Activated T-cell treated with anti-CD3 and anti-CD28 coated beads for 24 hours (primary cell): ENCODE measurements at regions not wholly inside any gene's neighbourhood (a gene's known extent, or its start where the extent isn't known, plus 50 kb on each side); places are given as distances from the start of the nearest gene placed in this dataset.
"Not testable (repeated sequence)": the region's sequence is repeated elsewhere in the genome, so short reads cannot be mapped to it uniquely, and the experiment has no call there.

Experiments used
- DNase-seq: peaks from one replicate; pipeline ENCODE4 v3.0.0-alpha.2; 2020; ENCODE audit warnings: low read depth

DNA sequence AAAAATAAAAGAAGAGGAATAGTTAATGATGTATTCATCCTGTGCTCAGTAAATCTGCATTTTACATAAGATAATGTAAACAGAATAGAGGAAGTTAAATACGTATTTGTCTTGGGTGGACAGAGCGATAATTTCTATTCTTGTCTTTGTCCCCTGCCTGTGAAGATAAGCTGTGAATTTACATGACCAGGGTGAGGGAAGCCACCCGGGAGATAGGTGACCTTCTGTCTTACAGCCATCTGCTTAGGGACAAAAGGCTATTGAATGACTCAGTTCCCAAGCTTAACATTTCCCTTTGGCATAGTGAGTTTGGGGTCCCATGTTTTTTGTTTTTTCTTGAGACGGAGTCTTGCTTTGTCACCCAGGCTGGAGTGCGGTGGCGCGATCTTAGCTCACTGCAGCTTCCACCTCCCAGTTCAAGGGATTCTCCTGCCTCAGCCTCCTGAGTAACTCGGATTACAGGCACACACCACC lies 88.7 kb upstream of the KCTD7 start:
- DNase-seq = no peak

DNA sequence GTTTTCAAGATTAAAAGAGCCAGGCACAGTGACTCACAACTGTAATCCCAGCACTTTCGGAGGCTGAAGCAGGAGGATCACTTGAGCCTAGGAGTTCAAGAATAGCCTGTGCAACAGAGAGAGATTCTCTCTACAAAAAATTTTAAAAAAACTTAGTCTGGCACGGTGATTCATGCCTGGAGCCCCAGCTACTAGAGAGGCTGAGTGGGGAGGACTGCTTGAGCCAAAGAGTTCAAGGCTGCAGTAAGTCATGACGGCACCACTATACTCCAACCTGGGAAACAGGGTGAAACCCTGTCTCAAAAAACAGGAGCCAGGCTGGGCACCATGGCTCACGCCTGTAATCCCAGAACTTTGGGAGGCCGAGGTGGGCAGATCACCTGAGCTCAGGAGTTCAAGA lies 86.6 kb upstream of the KCTD7 start:
- no peak for DNase-seq

DNA sequence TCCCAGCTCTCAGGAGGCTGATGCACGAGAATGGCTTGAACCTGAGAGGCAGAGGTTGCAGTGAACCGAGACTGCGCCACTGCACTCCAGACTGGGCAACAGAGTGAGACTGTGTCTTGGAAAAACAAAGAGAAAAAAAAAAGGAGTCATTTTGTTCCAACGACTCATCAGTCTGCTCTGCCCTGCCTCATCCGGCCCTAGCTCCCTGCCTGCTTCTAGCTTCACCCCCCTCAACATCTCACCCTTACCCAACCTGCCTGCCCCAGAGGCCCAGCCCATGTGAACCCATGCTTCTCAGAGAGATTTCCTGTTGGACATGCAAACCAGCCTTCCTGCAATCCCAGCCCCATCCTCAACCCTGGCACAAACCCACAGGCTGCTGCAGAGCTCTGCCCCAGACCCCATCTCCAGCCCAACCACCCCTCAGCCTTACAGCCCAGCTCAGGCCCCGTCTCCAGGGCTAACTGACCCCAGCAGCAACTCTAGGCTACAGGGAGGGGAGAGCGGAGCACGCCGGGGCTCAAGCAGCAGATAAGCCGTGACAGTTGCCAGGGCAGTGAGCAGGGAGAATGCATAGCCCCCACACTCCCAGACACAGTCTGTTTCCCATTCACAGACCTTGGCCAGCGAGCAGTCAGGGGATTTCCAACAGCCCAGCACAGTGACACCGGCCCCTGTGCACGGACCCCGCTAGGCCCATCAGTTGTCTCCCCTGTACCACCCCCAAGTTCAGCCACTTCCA lies 86.0 kb upstream of the KCTD7 start:
- DNase-seq = no peak

DNA sequence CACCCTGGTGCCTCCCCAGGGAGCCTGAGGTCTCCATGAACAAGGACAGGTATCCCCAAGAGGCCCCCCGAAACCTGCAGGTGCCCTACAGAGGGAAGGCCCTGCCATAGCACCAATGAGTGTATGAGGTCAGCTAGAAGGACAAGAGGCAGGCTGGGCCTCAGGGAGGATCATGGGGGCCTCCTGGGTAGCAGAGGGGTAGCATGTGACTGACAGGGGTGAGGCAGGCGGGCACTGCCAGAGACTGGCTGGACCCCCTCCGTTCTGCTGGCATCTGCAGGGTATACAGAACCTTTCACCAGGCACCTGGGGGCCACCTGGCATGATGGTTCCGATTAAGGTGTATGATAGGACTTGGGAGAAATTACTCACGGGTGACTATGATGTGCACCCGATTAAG lies 79.2 kb upstream of the KCTD7 start:
- no peak for DNase-seq

DNA sequence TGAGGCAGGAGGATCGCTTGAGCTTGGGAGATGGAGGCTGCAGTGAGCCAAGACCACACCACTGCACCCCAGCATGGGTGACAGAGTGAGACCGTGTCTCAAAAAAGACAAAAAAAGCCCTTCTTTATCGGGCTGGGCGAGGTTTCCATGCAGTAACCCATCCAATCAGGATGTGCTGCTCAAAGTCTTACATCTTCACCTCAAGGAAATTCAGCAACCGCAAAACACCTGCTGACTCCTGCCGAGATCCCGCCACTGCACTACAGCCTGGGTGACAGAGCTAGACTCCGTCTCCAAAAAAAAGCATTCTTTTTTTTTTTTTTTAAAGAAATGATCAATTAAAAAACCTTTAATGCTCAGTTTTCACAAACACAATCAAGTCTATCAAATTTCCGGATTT lies 75.7 kb upstream of the KCTD7 start:
- no peak for DNase-seq

DNA sequence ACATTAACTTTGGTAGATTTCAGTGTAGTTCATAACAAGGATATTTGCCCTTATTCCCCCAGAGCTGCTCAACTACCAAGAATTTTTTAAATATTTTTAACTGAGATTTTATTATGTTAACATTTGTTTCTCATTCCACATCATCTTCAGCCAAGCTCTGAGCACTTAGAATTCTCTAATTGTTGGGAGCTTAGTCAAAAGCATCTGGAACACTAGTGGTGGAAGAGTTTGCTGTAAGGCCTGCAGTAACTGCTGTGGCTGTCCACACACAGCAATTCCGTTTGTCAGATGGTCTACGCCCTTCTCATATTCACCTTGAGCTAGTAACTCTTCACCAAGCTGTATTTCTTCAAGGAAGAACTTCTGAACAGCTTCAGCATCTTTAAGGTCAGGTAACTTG lies 75.0 kb upstream of the KCTD7 start:
- DNase-seq = not testable (repeated sequence)

DNA sequence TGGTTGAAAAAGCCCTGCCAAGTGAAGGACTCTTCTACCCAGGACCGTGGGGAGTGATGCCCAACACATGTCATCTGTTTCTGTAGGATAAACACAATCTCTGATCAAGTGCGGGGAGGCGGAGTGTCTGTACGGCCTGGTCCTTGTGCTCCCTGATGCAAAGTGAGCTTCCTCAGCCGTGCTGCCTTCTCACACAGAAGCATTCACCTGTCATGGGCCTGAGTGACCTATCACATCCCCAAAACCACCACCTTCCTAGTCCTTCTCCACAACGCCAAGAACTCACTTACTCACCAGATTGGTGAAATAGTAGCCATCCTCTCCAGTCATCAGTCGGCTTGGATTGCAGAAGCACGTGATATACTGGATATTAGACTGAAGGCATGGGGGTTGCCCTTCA lies 74.4 kb upstream of the KCTD7 start:
- not testable (repeated sequence) for DNase-seq

DNA sequence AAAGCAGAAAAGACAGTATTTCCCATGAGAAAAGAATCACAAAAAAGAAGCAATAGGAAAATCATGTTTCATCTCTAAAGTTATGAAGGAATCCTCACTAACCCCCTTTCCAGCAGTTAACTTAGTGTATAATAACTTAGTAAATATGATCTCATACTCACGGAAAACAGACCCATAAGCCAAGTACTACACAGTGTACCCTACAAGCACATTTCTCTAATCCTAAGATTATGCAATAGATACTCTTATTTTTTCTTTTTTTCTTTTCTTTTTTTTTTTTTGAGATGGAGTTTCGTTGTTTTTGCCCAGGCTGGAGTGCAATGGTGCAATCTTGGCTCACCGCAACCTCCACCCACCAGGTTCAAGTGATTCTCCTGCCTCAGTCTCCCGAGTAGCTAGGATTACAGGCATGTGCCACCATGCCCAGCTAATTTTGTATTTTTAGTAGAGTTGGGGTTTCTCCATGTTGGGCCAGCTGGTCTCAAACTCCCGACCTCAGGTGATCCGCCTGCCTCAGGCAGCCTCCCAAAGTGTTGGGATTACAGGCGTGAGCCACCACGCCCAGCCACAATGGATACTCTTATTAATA lies 73.7 kb upstream of the KCTD7 start:
- DNase-seq = not testable (repeated sequence)

DNA sequence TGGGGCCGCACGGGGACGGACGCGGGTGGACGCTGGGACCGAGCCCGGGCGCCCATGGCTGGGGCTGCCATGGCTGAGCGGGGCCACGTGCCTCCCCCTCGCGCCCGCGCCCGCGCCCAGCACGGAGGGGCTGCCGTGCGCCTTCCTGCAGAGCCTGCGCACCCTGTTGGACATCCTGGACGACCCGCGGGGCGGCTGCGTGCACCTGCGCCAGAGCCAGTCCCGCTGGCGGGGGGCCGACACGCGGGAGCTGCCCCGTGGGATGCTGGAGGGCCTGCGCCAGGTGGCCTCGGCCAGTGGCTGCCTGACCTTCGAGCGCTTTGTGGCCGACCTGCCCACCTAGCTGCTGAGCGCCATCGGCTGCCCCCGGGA lies 72.5 kb upstream of the KCTD7 start:
- DNase-seq = no peak

DNA sequence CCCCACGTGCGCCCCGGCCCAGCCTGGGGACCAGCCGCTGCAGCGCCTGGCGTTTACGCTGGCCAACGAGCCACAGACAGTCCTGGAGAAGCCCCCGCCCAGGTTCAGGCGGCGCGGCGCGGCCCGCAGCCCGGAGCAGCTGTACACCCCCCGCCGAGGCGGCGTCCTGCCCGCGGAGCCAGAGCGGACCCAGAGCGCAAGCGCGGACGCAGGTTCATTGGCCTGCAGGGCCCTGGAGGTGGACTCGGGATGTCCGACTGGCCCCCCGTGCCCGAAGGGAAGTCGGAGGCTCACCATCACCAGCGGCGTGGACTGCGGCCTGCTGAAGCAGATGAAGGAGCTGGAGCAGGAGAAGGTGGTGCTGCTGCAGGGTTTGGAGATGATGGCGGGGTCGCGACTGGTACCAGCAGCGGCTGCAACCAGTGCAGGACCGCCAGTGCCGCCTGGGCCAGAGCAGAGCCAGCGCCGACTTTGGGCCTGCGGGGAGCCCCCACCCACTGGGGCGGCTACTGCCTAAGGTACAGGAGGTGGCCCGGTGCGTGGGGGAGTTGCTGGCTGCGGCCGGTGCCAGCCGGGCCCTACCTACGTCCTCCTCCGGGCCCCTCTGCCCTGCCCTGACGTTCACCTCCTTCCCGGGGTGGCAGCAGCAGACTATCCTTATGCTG lies 72.0 kb upstream of the KCTD7 start:
- no peak for DNase-seq

DNA sequence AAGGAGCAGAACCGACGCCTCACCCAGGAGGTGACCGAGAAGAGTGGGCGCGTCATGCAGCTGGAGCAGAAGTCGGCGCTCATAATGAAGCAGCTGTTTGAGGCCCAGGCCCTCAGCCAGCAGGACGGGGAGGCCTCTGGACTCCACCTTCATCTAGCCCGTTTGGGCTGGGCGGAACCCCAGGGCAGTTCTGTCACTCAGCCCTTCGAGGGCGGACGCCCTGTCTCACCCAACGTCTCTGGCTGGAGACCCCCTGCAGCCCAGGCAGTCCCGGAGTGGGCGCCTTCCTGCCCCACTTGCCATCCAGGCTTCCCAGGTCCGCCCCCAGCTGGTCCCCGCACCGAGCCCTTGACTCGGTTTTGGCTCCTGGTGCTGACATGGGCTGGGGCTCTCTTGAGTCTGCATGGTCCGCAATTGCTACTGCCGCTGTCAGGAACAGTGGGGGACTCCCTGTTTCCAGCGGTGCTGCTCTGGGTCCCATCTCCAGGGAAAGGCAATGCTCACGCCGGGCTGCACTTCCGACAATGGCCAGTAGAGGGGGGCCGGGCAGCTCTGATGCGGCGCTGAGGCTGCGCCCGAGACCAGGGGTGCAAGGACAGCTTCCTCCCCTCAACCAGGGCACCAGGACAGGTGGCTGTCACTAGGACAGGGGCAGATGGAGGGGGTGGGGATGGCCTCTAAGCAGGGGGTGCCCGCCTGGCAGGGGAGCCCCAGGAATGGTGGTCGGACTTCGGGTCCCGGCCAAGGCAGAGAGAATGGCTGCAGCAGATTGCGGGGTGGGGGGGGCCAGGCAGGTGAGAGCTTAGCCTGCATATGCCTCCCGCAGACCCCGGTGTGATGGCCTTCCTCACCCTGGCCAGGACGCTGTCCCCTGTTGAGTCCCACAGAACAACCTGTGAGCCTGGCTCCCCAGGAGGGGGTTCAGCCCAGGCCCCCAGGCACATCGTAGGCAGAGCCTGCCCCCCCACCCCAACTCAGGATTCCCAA lies 71.2 kb upstream of the KCTD7 start:
- DNase-seq = peak; percentile 51

DNA sequence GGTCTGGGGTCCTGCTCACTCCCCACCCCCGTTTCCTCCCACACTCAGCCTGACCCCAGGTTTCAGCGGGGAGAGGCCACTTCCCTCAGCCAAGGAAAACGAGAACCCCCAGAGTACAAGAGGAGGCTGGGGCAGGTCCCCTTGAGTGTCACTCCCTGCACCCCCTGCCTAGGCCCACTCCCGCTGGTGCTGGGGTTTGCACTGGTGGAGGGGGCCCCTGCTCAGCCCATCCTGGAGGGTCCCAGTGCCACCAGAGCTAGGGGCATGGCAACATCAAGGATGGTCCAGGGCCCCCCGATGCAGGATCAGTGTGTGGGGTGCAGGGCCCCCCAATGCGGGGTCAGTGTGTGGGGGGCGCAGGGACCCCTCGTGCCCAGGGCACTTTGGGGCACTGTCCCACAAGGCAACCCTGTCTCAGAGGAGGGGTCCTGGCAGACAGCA lies 70.5 kb upstream of the KCTD7 start:
- no peak for DNase-seq

DNA sequence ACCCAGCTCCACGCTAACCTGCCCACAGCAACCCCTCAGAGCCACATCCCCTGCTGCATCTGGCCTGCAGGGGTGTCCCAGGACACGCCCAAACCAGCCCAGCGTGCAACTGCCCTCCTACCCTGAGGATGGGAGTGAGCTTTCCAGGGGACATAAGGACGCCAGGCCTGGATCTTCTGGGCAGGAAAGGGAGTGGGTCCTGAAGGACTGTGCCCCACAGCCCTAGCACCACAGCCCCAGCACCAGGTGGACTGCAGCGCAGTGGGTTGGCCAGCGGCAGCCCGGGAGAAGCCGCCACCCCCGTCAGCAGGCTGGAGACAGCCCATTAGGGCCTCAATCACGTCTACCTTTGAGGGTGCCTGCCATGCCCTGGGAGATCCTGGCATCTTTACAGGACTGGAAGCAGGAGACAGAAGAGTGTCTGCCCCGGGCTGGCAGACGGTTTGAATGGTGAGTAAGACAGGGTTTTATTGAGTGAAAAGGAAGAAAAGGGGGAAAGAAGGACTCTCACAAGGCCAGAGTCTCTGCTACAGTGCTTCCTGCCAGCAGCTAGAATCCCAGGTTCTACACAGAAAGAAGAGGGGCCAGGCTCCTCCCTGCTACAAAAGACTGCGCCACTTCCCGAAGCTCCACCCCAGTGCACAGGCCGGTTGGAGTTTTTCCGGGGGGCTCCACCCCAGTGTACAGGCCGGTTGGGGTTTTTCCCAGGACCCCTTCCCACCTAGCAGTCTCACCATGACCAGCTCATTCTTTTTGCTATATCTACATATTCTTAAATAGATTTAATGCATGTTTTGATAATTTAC lies 69.8 kb upstream of the KCTD7 start:
- no peak for DNase-seq

DNA sequence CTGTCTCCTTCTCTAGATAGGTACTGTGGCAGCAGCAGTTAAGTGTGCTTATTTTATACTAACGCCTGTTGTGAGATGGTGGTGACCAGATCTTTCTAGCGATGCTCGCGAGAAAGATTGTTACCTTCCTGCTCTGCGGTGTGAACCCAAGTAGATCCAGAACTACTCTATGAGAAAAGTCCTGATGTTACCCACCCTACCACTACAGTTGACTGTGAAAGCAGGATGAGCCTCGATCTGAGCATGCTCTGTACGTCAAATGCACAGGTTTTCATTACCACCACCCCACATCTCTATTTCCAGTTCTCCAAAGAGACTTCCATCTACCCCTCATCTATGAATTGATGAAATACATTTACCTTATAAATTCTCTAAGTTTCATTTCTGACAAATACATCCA lies 64.6 kb upstream of the KCTD7 start:
- DNase-seq = no peak

DNA sequence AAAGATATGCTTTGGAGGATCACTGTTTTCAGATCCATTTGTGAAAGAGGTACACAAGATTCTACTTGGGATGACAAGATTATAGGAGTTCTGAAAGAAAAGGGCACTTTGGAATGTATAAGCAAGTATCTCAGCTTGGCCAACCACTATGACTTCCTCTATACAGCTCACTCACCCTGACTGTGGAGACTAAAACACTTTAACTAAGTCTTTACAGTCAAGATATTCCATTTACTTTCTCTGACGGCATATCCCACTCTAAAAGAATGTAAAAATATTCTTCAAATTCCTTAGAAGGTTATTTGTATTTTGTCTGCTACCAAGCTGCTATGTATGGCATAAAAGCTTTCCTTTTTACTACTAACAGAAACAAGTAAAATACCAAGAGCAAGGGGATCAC lies 58.5 kb upstream of the KCTD7 start:
- DNase-seq = not testable (repeated sequence)

DNA sequence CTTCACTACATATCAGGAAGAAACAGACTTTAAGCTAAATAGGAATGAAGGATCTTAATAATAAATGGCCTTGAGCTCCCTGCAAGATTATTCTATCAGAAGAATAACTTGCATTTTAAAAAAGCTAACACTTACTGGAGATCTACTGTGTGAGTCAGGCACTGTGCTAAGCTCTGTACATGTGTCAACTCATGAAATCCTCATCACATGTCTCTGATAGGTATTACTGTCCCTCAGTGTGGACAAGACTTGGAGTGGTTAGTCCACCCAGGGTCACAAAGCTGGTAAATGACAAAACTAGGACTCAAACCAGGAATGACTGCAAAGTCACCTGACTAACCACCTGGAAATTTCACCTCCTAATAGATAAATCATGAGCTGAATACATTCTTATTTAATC lies 57.1 kb upstream of the KCTD7 start:
- no peak for DNase-seq

DNA sequence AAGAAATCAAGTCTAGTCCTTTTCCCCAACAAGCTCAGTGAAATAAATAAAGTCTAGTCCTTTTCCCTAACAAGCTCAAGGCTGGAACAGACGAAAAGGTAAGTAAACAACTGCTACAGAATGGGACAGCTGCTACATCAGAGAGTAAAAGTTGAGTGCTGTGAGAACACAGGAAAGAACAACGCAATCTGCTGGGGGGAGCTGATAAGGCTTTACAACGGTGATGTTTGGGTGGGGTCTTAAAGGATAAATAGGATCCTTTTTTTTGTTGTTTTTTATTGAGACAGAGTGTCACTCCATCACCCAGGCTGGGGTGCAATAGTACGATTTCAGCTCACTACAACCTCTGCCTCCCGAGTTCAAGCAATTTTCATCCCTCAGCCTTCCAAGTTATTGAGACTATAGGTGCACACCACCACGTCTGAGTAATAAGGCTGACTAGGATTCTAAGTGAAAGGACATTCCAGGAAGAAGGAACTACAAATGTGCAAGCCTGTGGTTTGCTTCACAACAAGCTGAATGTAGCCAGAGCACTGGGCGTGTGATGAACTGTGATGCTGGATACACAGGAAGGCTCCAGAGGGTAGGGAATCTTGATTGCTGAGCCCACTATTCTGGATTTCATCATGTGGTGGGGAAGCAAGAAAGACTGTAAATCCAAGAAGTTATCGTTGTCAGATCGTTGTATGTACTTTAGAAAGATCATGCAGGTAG lies 54.7 kb upstream of the KCTD7 start:
- not testable (repeated sequence) for DNase-seq

DNA sequence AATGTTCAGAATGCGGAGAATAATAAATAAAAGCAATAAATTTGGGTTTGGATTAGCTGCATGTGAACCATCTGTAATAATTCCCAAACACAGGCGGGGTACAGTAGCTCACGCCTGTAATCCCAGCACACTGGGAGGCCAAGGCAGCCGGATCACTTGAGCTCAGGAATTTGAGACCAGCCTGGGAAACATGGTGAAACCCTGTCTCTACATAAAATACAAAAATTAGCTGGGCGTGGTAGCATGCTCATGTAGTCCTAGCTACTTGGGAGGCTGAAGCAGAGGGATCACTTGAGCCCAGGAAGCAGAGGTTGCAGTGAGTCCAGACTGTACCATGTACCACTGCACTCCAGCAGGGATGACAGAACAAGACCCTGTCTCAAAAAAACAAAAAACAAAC lies 53.9 kb upstream of the KCTD7 start:
- not testable (repeated sequence) for DNase-seq

DNA sequence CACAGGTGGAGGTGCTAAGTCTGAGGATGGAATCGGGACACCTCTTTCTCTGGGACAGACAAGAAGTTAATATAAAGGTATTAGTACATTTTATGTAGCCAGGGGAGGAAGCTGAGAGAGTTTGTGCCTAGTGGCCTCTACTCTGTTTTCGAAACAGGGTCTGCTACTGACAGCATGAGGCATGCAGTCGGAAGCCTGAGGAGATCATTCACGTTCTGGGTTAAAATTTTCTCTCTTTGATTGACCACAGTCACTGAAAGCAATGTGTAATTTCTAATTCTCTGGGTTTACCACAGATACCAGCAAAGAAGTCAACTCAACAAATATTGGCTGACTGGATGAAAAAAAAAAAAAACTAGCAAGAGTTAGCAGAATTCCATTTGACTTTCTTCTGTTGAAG lies 53.3 kb upstream of the KCTD7 start:
- no peak for DNase-seq

DNA sequence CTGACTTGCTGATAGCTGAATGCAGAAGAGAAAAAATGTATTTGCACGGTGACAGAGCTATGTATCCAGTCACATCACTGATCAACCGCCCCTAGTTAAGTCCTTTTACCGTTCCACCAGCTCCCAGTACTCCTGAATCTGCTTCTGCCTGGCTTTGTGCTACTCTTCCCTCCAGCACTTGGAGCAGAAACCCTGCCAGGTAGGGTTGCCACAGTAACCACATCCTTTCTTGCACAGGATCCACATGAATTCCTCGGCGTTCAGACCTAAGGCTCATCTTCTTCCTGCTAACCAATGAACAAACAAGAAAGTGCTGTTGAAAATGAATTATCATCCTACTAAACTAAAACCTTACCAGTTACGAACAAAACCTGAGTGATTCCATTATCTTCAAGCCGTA lies 52.0 kb upstream of the KCTD7 start:
- DNase-seq = no peak
